HFFc6 (cell line): ENCODE measurements at regions not wholly inside any gene's neighbourhood (a gene's known extent, or its start where the extent isn't known, plus 50 kb on each side); places are given as distances from the start of the nearest gene placed in this dataset.

Experiments
- DNase-seq: peaks from one replicate; pipeline ENCODE4 v3.0.0-alpha.2; 2018
- H3K27ac Mint-ChIP-seq: 2 replicates; pipeline ENCODE4 v1.8.0; 2020; ENCODE audit warnings: mild to moderate bottlenecking, mixed read lengths
- H3K27me3 Mint-ChIP-seq: 2 replicates; pipeline ENCODE4 v1.8.0; 2021; ENCODE audit warnings: mild to moderate bottlenecking, moderate library complexity, mixed read lengths; ENCODE audit not compliant: insufficient read depth
- H3K36me3 Mint-ChIP-seq: 2 replicates; pipeline ENCODE4 v1.8.0; 2021; ENCODE audit warnings: low read depth, mixed read lengths
- H3K4me1 Mint-ChIP-seq: 2 replicates; pipeline ENCODE4 v1.8.0; 2020; ENCODE audit warnings: low read depth, mixed read lengths
- H3K4me3 Mint-ChIP-seq: 2 replicates; pipeline ENCODE4 v1.8.0; 2020; ENCODE audit warnings: mild to moderate bottlenecking, moderate library complexity, mixed read lengths
- H3K9me3 Mint-ChIP-seq: 2 replicates; pipeline ENCODE4 v1.8.0; 2020; ENCODE audit warnings: mild to moderate bottlenecking, mixed read lengths
- CTCF ChIP-seq: fragments of 200-600 bp; sonication (generic); IDR thresholded peaks from 2 replicates; pipeline ENCODE4 v1.5.0; 2021; ENCODE audit warnings: antibody characterized with exemption, mild to moderate bottlenecking

GRCh38 chr16:16924613-16925012 lies 545.7 kb downstream of the NPIPA7 start:
- peaks cover 28% of the 10 kb centered on the region for H3K9me3 Mint-ChIP-seq
- no peak for DNase-seq
- no peaks in the 10 kb centered on the region for H3K4me1 Mint-ChIP-seq
- no peak overlapping the region for H3K4me3 Mint-ChIP-seq
- TF ChIP-seq CTCF = no peak
- no peaks in the 10 kb centered on the region for H3K27me3 Mint-ChIP-seq
- no peaks in the 10 kb centered on the region for H3K36me3 Mint-ChIP-seq
- no peak overlapping the region for H3K27ac Mint-ChIP-seq

GRCh38 chr16:16925432-16925831 lies 545.3 kb downstream of the XYLT1 start:
- H3K36me3 Mint-ChIP-seq = no peaks in the 10 kb centered on the region
- H3K9me3 Mint-ChIP-seq = peaks cover 32% of the 10 kb centered on the region
- no peaks in the 10 kb centered on the region for H3K4me1 Mint-ChIP-seq
- H3K27ac Mint-ChIP-seq = no peak overlapping the region
- peaks cover 2% of the 10 kb centered on the region; the same call in 1 of the 2 replicates for H3K27me3 Mint-ChIP-seq
- no peak for DNase-seq
- TF ChIP-seq CTCF = no peak
- H3K4me3 Mint-ChIP-seq = no peak overlapping the region

- Mint-ChIP-seq H3K27me3 (peaks cover 2% of the 10 kb centered on the region; the same call in 1 of the 2 replicates), H3K4me1 (no peaks in the 10 kb centered on the region), H3K27ac (no peak overlapping the region), H3K36me3 (no peaks in the 10 kb centered on the region), H3K9me3 (peaks cover 19% of the 10 kb centered on the region), H3K4me3 (no peak overlapping the region)
- DNase-seq = no peak
- TF ChIP-seq CTCF = no peak
These were observed 542.1 kb downstream of the XYLT1 start for GRCh38 chr16:16928532-16929109.

GRCh38 chr16:16930309-16931000 lies 540.3 kb downstream of the XYLT1 start:
- no peak for TF ChIP-seq CTCF
- H3K27ac Mint-ChIP-seq = no peak overlapping the region
- no peak for DNase-seq
- peaks cover 18% of the 10 kb centered on the region for H3K9me3 Mint-ChIP-seq
- H3K4me3 Mint-ChIP-seq = no peak overlapping the region
- H3K36me3 Mint-ChIP-seq = no peaks in the 10 kb centered on the region
- peaks cover 2% of the 10 kb centered on the region; the same call in 1 of the 2 replicates for H3K27me3 Mint-ChIP-seq
- no peaks in the 10 kb centered on the region for H3K4me1 Mint-ChIP-seq

- Mint-ChIP-seq H3K9me3 (peaks cover 21% of the 10 kb centered on the region), H3K36me3 (no peaks in the 10 kb centered on the region), H3K27me3 (peaks cover 2% of the 10 kb centered on the region; the same call in 1 of the 2 replicates), H3K4me1 (no peaks in the 10 kb centered on the region), H3K27ac (no peak overlapping the region), H3K4me3 (no peak overlapping the region)
- no peak for DNase-seq
- no peak for TF ChIP-seq CTCF
These were observed 536.9 kb downstream of the XYLT1 start for GRCh38 chr16:16933861-16934260.
